ENCODE measurements at regions not wholly inside any gene's neighbourhood (a gene's known extent, or its start where the extent isn't known, plus 50 kb on each side); places are given as distances from the start of the nearest gene placed in this dataset.
A peak's percentile ranks its signal among the peaks of the same experiment; 100 is the strongest.

DNA sequence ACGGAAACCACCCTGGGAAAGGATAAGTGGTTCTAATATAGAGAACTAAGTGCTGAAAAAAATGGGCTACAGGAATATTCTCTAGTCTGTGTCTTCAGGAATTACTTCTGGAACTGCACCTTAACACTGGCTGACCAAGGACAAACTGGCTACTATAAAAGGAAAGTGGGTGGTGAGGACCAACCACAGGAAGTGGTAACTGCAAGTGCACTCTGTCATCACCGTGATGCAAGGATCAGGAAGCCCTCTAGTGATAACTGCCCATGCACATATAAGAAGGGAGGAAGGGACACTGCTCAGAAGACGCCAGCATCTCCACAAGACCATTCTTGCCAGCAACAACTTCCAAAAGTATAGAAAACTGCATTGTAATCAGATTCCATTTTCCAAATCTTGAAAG, 424.4 kb upstream of the RGPD4 start:
- FAIRE-seq = no peak

DNA sequence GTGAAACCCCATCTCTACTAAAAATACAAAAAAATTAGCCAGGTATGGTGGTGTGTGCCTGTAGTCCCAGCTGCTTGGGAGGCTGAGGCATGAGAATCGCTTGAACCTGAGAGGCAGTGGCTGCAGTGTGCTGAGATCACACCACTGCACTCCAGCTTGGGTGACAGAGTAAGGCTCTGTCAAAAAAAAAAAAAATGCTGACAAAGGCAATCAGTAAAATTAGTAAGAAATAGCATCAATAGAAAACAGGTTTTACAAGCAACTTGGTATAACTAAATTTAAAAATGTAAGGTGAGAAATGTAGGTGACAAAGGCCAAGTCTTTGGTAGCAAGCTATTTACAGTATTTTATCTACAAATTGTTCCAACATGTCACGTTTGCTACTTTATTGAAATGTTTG, 421.4 kb upstream of the RGPD4 start:
- FAIRE-seq = no peak

DNA sequence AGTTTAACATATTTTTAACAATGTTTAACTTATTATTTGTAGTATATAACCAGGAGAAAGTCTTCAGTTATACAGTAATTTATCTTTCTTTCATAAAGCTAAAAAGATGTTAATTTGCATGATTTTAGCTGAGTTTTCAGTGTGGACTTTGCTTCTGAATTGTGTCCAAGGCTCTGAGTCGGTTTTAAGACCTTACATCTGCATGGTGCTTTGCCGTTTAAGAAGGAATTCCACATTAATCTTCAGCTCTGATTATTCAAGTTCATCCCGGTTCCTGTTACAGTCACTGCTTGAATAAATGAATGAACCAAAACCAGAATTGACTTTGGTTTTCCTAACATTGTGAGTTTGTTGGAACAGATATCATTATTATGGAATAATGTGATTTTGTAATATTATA, 419.7 kb upstream of the RGPD4 start:
- FAIRE-seq = no peak

DNA sequence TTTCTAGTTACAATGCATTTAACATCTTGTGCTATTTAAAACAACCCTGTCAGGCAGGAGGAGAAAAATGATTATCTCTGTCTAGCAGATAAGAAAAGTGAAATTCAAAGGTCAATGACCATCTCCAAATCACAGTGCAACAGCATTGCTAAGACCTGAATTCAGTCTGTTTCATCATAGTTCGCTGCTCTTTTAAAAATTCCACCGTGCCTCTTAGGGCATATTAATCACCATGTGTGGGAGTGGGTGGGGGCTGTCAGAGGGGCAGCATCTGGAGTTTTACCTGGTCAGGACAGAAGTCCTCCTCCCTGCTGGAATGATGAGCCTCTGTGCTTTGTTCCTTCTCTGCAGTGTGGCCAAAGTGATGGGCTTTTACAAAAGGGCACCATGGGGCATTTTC, 418.7 kb upstream of the RGPD4 start:
- no peak for FAIRE-seq

DNA sequence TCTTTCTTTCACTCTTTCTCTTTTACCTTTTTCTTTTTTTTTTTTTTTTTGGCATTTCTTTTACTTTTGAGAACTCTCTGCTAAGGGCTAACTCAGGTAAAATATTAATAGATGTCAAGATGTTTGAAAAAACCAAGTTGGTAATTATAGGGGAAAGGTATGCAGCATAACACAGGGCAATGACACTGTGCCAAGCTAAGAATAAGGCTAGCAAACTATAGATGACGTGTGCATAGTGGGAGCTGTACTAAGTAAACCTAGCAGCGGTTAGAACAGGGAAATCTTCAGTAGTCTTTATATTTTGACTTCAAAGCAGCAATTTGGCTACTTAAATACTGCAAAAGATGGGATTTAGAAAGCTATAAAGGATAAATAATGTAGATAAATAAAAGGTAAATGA, 415.4 kb upstream of the RGPD4 start:
- FAIRE-seq = no peak

DNA sequence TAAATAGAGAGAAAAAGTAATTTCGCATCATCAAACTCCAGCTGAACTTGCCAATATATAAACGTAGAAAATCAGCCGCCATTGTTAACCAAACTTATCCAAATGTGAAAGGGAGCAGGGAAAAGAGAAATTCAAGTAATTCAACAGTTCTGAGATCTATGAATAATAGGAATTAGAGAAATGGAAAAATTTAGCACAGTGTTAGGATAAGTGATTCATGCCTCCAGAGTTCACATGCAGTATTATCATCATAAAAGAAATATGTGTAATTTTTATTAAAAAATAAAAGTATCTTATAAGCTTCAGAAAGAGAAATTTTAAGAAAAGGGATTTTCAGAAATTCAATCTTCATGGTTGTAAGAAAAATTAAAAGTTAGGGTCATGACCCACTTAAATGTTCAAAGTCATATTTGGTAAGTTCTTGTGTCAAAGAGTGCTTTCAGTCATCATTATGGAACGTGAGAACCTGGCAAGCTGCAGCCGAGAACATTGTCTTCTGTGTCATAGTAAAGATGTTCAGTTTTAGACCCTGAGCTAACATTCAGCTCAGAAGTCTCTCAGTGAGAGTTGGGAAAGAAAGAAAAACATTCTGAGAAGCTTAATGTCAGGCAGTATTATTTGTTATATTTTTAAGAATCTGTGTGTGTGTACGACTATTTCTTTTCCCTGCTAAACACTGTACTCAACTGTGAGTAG, 414.3 kb upstream of the RGPD4 start:
- no peak for FAIRE-seq

DNA sequence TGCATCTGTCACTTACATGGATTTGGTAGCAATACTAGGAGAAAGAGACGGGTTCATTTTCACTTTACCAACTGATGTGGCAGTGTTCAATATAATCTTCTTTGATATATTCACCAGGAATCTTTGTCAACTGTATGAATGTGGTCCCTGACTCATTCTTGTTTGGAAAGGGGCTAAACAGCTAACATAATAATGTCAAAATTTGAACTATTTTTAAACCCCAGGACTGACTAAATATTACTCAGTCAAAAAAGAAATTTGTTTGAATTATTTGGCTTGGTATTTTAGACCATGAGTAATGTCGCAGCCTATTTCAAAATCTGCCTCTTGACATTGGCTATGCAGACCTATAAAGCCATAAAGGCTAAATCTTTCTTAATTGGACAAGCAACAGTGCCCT, 413.7 kb upstream of the RGPD4 start:
- FAIRE-seq = no peak

DNA sequence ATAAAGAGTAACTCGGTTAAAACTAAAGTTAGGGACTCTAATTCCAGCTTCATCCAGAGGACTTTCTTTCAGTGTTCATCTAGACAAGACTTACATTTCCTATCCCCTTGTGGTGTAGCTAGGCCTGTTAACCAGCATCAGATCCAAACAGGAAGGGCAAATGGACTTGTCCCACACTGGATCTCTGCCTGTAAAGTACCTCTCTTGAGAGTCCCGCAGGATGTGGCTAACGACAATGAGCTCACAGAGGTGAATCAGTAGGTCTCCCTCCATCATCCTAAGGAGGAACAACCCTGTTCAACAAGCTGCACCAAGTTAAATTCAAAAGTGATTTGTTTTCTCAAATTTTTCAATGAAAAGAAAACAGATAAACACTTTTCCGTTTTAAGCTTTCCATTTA, 412.3 kb upstream of the RGPD4 start:
- FAIRE-seq = no peak

DNA sequence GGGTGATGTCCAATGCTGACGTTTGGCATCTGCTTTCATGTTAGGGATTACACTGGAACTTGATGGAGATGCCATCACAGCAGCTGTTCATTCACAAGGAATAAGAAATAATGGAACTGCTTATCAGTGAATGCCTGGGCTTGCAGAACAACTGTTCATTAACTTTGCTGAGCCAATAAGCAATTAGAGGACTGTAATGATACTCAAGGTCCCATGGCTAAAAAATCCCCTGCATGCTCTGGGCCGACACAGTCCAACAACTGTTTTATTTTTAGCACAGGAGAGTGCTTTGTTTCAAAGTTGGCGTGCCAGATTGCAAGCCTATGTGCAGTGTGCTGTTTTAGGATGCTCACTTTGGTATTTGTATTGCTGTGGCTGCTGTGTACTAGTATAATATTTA, 408.0 kb upstream of the RGPD4 start:
- FAIRE-seq = no peak

DNA sequence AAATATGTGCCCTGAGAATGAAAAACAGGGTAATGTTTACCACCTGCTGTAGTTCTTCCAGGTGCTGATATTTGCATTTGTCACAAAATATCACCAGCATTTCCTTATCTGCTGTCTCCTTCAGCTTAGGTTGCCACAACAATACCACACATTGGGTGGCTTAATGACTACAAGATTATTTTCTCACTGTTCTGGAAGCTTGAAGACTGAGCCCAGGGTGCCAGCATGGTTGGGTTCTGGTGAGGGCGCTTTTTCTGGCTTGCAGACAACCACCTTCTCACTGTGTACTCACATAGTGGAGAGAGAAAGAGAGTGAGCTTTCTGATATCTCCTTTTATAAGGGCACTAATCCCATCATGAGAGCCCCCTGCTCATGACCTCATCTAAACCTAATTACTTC, 407.5 kb upstream of the RGPD4 start:
- no peak for FAIRE-seq

DNA sequence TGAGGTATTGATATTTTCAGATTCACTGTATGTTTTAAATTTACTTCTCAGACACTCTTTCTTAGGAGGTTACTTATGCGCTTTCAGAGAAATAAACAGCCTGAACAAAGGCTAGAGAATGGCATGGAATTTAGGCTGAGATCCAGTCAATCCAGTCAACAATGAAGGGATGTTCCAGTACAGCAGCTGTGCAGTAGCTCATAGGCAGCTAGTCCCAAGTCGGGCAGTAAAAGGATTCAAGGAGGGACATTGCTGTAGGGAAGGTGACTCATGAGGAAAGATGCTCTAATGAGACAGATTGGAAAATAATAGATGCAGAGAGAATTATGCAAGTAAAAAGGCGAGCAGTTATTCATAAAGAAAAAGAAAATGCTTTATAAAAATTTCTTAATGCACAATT, 397.9 kb upstream of the RGPD4 start:
- FAIRE-seq = no peak

DNA sequence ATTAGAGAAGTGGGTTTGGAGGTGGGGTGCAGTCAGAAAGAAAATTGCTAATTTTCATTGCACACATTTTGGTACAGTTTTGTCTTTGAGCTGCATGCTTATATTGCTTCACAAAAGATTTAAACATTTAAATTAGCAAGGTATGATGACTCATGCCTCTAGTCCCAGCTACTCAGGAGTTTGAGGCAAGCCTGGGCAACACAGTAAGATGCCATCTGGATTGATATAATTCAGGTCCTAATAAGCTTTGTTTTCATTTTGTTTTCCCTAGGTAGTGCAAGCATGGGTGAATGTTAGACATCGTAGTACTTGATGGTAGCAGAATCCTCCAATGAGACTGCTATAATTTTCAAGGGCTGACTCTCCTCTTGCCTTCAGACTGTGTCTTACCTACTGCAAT, 396.7 kb upstream of the RGPD4 start:
- FAIRE-seq = no peak

DNA sequence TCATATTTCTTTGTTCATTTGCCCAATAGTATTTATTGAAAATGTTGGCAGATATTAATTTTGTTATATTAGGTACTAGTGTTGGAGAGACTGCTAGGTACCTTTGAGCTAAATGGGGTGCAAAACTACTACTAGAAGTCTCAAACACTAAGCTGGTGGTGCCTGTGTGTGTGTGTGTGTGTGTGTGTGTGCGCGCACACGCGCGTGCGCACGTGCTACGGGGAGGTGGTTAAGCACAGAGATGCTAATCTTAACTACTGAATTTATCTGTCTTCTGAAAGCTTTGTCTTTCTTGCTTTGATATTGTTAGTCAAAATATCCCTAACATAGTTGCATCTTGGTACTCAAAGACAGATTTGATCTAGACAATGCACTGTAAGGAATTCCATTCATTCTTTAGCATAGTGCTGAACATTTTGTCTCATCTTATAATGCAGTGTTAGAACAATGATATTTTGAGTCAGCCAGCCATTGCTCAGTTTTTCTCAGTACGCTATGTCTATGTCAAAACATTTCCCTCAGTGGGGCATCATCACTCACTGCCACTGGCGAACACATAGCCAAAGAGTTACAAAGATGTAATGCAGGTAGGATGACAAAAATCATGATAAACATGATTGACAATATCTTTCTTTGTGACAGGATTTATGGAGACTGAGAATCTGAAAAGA, 396.0 kb upstream of the RGPD4 start:
- no peak for FAIRE-seq

DNA sequence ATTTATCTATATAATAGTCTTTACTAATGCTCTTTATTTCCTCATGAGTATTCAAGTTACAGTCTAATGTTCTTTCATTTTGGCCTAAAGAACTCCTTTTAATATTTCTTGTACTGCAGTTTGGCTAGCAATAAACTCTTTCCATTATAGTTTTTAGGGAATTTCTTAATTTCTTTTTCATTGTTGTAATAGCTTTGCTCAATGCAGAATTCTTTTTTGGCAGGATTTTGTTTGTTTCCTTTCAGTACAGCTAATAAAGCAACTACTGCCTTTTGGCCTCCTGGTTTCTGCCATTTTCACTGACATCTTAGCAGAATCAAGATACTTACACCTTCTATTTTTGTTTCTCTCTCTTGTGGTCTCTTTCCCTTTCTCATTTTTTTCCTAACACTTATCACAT, 390.4 kb upstream of the RGPD4 start:
- FAIRE-seq = no peak

DNA sequence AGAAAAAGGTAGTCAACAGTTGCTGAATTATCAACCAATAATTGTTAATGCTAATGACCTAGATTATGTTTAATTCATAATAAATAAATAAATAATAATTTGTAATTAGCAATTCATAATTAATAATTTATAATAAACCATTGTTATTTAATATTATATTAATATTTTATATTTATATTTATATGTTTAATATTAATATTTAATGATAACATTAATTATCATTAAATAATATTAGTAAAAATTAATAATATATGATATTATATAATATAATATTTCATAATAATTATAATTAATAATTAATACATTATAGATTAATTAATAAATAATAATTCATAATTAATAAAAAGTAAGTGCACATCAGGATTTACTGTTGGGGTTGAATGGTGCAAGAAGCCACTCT, 389.4 kb upstream of the RGPD4 start:
- peak; percentile 9 for FAIRE-seq

DNA sequence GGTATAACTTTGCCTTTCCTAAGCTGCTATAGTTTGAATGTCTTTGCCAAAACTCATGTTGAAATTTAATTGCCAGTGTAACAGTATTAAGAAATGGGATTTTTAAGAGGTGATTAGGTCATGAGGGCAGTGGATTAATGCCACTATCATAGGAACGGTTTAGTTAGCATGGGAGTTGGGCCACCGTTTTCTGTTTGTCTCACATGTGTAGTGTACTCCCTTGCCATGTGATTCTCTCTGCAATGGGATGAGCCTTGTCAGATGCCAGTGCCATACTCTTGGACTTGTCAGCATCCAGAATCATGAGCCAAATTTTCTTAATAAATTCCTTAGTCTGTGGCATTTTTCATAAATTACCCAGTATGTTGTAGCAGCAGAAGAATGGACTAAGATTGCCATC, 388.9 kb upstream of the RGPD4 start:
- FAIRE-seq = no peak

DNA sequence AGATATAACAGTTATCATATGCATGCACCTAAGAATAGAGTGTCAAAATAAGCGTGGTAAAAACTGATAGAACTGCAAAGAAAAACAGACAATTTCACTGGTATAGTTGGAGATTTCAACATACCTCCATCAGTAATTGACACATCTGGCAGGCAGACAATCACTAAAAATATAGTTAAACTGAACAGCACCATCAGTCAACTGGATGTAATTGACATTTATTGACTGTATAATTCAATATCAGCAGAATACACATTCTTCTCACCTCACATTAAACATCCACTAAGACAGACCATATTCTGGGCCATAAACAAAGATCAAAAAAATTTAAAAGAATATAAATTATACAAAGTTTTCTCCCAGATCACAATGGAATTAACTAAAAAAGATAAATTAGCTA, 378.5 kb upstream of the RGPD4 start:
- FAIRE-seq = no peak

DNA sequence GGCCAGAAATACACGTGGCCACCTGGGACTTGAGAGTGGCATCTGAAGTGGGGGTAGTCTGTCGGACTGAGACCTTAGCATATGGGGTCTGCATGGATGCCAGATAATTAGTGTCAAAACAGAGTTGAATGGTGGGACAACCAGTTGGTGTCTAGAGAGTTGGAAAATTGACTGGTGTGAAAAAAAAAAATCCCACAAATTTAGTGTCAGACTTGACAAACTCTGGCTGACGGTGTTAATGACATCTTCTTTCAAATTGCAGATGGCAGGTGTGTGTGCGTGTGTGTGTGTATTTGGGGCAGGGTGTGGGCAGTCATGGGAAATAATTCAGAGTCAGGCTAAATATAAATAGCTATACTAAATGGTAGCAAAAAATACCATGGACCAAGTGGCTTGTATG, 365.4 kb upstream of the RGPD4 start:
- no peak for FAIRE-seq

DNA sequence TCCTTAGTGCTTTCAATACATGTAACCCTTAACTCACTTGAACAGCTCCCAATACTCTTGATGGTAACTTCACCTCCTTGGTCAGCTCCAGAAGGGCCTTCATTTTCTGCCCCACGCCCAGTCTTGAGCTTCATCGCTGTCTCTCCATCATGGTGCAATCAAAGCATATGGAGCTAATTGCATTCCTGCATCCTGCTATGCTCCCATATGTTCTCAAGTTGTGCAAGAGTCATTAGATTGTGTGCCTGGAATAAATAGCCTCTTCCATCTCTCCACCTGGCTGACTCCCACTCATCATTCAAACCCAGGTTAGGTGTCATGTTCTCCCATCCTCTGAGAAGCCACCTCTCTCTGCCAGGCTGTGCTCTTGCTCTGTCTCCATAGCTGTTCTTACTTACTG, 364.5 kb upstream of the RGPD4 start:
- no peak for FAIRE-seq

DNA sequence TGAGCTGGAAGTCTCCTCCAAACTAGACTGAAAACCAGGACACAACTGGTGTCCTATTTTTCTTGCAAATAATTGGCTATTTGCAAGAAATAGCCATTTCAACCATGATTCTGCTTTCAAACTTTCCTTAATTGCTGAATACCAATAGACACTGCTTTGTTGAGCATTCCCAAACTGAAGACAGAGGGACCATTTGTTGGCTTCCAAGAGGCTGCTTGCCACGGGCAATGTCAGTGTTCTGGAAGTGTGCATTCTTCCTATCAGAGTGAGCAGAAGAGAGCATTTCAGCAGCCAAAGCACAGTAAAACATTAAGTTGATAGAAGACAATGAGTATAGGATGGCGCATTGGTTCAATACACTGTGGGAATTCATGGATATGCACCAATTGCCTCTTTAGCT, 360.5 kb upstream of the RGPD4 start:
- FAIRE-seq = no peak

DNA sequence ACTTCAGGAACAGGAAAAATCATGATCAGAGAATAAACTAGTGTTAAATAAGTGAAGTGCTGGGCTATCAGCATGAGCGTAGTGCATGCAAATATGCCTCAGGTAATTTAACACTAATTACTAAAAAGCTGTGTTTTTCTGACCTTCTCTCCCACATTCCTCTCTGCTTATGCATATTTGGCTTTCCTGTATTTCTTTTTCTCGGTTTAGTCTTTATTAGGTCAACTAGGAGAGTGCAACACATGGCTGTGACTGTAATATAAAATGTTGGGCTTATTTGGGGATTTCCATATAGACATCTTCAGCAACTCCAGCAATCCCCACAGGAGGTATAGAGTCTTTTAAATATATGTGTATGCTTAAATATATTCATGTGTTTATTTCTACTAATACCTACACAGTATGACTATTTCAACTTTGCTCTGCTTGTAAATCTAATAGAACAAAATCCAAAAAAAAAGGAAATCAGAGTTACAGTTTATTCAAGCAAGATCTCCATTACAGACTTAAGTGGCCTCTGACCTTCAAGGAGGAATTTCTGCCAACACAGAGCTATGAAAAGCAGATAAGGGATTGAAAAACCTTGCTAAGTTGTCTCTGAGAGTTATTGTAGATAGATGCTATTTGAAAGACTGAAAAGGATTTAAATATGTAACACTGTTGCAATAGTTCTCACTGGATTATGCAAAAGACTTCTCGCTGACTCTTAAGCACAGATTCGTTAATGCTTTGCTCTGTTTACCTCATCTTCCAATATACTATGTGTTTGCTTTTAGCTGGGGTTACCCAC, 359.5 kb upstream of the RGPD4 start:
- no peak for FAIRE-seq

DNA sequence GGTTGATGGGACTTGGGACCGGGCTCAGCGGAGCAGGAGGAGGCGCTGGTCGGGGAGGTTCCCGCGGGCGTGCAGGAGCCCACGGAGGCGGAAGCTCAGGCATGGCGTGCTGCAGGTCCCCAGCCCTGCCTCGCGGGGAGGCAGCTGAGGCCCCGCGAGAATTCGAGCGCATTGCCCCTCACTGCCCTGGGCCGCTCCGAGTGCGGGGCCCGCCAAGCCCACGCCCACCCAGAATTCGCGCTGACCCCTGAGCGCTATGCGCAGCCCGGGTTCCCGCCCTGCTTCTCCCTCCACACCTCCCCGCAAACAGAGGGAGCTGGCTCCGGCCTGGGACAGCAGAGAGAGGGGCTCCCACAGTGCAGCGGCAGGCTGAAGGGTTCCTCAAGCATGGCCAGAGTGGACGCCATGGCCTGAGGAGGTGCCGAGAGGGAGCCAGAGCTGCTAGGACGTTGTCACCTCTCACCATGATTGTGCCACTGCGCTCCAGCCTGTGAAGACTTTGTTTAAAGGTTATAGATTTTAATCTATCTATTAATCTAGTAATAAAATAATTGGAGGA, 357.2 kb upstream of the RGPD4 start:
- no peak for FAIRE-seq

DNA sequence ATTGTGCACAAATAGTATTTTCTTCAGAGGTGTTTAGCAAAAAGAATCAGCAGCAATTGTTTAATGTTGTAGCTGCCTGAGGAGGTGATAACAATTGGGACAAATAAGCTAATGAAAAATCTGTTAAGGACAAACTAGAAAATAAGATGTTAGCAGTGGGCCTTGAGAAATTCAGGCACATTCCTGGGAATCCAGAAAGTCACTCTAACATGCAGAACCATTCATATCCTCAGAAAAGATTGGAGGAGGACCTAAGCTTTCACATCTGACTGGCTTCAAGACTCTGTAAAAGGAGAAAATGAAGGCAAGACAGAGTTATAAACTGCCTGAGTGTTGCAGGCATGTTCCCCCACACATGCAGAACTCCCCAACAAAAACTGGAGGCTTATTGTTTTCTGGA, 353.5 kb upstream of the RGPD4 start:
- no peak for FAIRE-seq

DNA sequence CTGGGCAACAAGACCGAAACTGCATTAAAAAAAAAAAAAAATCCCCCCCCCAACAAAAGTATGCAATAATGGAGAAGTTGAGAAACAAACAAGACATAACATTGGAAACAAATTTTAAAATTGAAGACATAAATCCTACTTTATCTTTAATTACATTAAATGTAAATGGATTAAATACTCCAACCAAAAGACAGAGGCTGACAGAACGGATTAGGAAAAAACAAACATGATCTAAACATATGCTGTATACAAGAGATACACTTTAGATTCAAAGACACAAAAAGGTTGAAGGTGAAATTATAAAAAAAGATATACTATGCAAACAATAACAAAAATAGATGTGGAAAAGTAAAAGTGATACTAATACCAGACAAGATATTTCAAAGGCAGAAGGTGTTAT, 350.8 kb upstream of the RGPD4 start:
- FAIRE-seq = no peak
